HEK293 (cell line): ENCODE measurements at regions not wholly inside any gene's neighbourhood (a gene's known extent, or its start where the extent isn't known, plus 50 kb on each side); places are given as distances from the start of the nearest gene placed in this dataset.

Experiments used
- CTCF ChIA-PET: fragments of 350-600 bp; formaldehyde crosslinking; extraction: SDS; loops from one replicate; lab custom pipeline; 2021; ENCODE audit warnings: antibody characterized with exemption; lab: Yijun Ruan, JAX
- POLR2A ChIA-PET: fragments of 300-600 bp; formaldehyde crosslinking; extraction: SDS; loops from one replicate; lab custom pipeline; 2020; ENCODE audit warnings: antibody characterized with exemption, inconsistent platforms; lab: Yijun Ruan, JAX
- H3K27ac ChIP-seq: fragments of 200-500 bp; sonication (Bioruptor generic); 2 replicates; pipeline ENCODE4 v1.5.1; 2014; ENCODE audit warnings: low read depth, low read length, control low read depth, inconsistent platforms; ENCODE audit errors: extremely low read depth
- H3K36me3 ChIP-seq, 2 experiments: fragments of 200-500 bp in 1 of 2; sonication (Bioruptor generic) in 1 of 2; 1 replicate in 1 of 2; 2 replicates in 1 of 2; pipeline ENCODE4 v1.5.1; 2014 to 2017; ENCODE audit warnings: inconsistent platforms in 2 of 2, low read length in 2 of 2; ENCODE audit not compliant: control insufficient read depth in 2 of 2, insufficient read depth in 1 of 2
- H3K4me1 ChIP-seq: fragments of 200-500 bp; sonication (Bioruptor generic); 2 replicates; pipeline ENCODE4 v1.5.1; 2014; ENCODE audit warnings: mild to moderate bottlenecking, low read length, inconsistent platforms; ENCODE audit not compliant: control insufficient read depth, insufficient read depth
- H3K4me3 ChIP-seq: 2 replicates; pipeline ENCODE4 v1.5.1; 2011; ENCODE audit warnings: low read depth, mild to moderate bottlenecking, control low read depth, low read length, moderate library complexity
- H3K9me3 ChIP-seq: fragments of 200-500 bp; sonication (Bioruptor generic); 2 replicates; pipeline ENCODE4 v1.5.1; 2014; ENCODE audit warnings: low read depth, low read length, inconsistent platforms; ENCODE audit not compliant: control insufficient read depth, insufficient read depth
- FEZF1 ChIP-seq: fragments of 450-650 bp; formaldehyde crosslinking; IDR thresholded peaks from 2 replicates; pipeline ENCODE4 v1.5.1; 2016; ENCODE audit warnings: missing biosample characterization, missing genetic modification characterization
- PBX3 ChIP-seq: sonication (generic); formaldehyde crosslinking; IDR thresholded peaks from 2 replicates; pipeline ENCODE4 v1.8.1; 2022; ENCODE audit warnings: mild to moderate bottlenecking, moderate library complexity, missing genetic modification reagents
- PRDM6 ChIP-seq: fragments of 450-650 bp; formaldehyde crosslinking; IDR thresholded peaks from 2 replicates; pipeline ENCODE4 v1.5.1; 2017; ENCODE audit warnings: missing biosample characterization, missing genetic modification characterization
- REPIN1 ChIP-seq: fragments of 450-650 bp; formaldehyde crosslinking; IDR thresholded peaks from 2 replicates; pipeline ENCODE4 v1.5.1; 2017; ENCODE audit warnings: missing biosample characterization, missing genetic modification characterization, low read depth
- SCRT2 ChIP-seq: fragments of 450-650 bp; formaldehyde crosslinking; IDR thresholded peaks from 2 replicates; pipeline ENCODE4 v1.5.1; 2016; ENCODE audit warnings: missing biosample characterization, missing genetic modification characterization
- YY2 ChIP-seq: fragments of 450-650 bp; formaldehyde crosslinking; IDR thresholded peaks from 2 replicates; pipeline ENCODE4 v1.5.1; 2016; ENCODE audit warnings: missing biosample characterization, missing genetic modification characterization
- ZBTB10 ChIP-seq: fragments of 450-650 bp; formaldehyde crosslinking; IDR thresholded peaks from 2 replicates; pipeline ENCODE4 v1.5.1; 2016; ENCODE audit warnings: missing biosample characterization, missing genetic modification characterization
- ZBTB44 ChIP-seq: fragments of 450-650 bp; IDR thresholded peaks from 2 replicates; pipeline ENCODE4 v1.5.1; 2018; ENCODE audit warnings: missing biosample characterization, mild to moderate bottlenecking, missing genetic modification characterization
- ZBTB6 ChIP-seq: fragments of 450-650 bp; formaldehyde crosslinking; IDR thresholded peaks from 2 replicates; pipeline ENCODE4 v1.5.1; 2017; ENCODE audit warnings: missing biosample characterization, missing genetic modification characterization
- ZEB2 ChIP-seq: fragments of 450-650 bp; formaldehyde crosslinking; IDR thresholded peaks from 2 replicates; pipeline ENCODE4 v1.5.1; 2016; ENCODE audit warnings: missing biosample characterization, missing genetic modification characterization
- ZFP3 ChIP-seq: fragments of 450-650 bp; formaldehyde crosslinking; IDR thresholded peaks from 2 replicates; pipeline ENCODE4 v1.5.1; 2016; ENCODE audit warnings: low read depth, missing biosample characterization, missing genetic modification characterization
- ZNF112 ChIP-seq: fragments of 450-650 bp; formaldehyde crosslinking; IDR thresholded peaks from 2 replicates; pipeline ENCODE4 v1.5.0; 2017; ENCODE audit warnings: missing biosample characterization, missing genetic modification characterization
- ZNF175 ChIP-seq: fragments of 450-650 bp; formaldehyde crosslinking; IDR thresholded peaks from 2 replicates; pipeline ENCODE4 v1.5.1; 2016; ENCODE audit warnings: missing biosample characterization, missing genetic modification characterization
- ZNF26 ChIP-seq: fragments of 450-650 bp; formaldehyde crosslinking; IDR thresholded peaks from 2 replicates; pipeline ENCODE4 v1.5.1; 2016; ENCODE audit warnings: missing biosample characterization, missing genetic modification characterization
- ZNF324 ChIP-seq: fragments of 450-650 bp; formaldehyde crosslinking; IDR thresholded peaks from 2 replicates; pipeline ENCODE4 v1.5.1; 2016; ENCODE audit warnings: missing biosample characterization, missing genetic modification characterization
- ZNF341 ChIP-seq: fragments of 450-650 bp; formaldehyde crosslinking; IDR thresholded peaks from 2 replicates; pipeline ENCODE4; 2016; ENCODE audit warnings: low read depth, missing biosample characterization, missing genetic modification characterization
- ZNF48 ChIP-seq: fragments of 450-650 bp; formaldehyde crosslinking; IDR thresholded peaks from 2 replicates; pipeline ENCODE4 v1.5.1; 2016; ENCODE audit warnings: missing biosample characterization, missing genetic modification characterization

GRCh38 chr12:91651728-91652127, 469.1 kb upstream of the DCN start:
- no peaks in the 10 kb centered on the region for H3K4me1 ChIP-seq
- H3K4me3 ChIP-seq: no peak overlapping the region
- ChIA-PET CTCF (no interaction called here), POLR2A (no interaction called here)
- H3K36me3 ChIP-seq: no peaks in the 10 kb centered on the region
- TF ChIP-seq ZNF112 (tag by site-specific recombination): no peak
- TF ChIP-seq PRDM6 (tag by site-specific recombination): no peak
- no peak for TF ChIP-seq ZBTB10 (tag by site-specific recombination)
- TF ChIP-seq ZNF324 (tag by site-specific recombination): no peak
- TF ChIP-seq ZBTB44 (tag by site-specific recombination): no peak
- no peak for TF ChIP-seq ZNF175
- no peak for TF ChIP-seq SCRT2 (tag by site-specific recombination)
- no peak for TF ChIP-seq ZBTB6 (tag by site-specific recombination)
- TF ChIP-seq REPIN1 (tag by site-specific recombination): no peak
- TF ChIP-seq ZEB2 (tag by site-specific recombination): no peak
- no peak for TF ChIP-seq ZNF26 (tag by site-specific recombination)
- TF ChIP-seq ZFP3 (tag by site-specific recombination): no peak
- no peak for TF ChIP-seq ZNF341 (tag by site-specific recombination)
- TF ChIP-seq YY2 (tag by site-specific recombination): no peak
- no peak for TF ChIP-seq PBX3 (CRISPR knock-in tag)
- no peak for TF ChIP-seq FEZF1
- H3K9me3 ChIP-seq: no peaks in the 10 kb centered on the region
- no peak overlapping the region for H3K27ac ChIP-seq

- TF ChIP-seq ZNF48: no peak
- no peaks in the 10 kb centered on the region for H3K4me1 ChIP-seq
- no peak overlapping the region for H3K27ac ChIP-seq
- ChIA-PET POLR2A (no interaction called here), CTCF (interaction anchor here (0.7 kb wide), 1 partner anchor 66 kb away, joined by 3 read pairs; no protein-coding TSS in a partner anchor)
- H3K4me3 ChIP-seq: no peak overlapping the region
- H3K36me3 ChIP-seq: no peaks in the 10 kb centered on the region
- H3K9me3 ChIP-seq: no peaks in the 10 kb centered on the region
These were observed 461.1 kb upstream of the DCN start for GRCh38 chr12:91643763-91644162.
